Left cardiac atrium (tissue), 4 donors: ENCODE measurements at regions not wholly inside any gene's neighbourhood (a gene's known extent, or its start where the extent isn't known, plus 50 kb on each side); places are given as distances from the start of the nearest gene placed in this dataset.
A peak's percentile ranks its signal among the peaks of the same experiment; 100 is the strongest.
"Not testable (repeated sequence)": the region's sequence is repeated elsewhere in the genome, so short reads cannot be mapped to it uniquely, and the experiment has no call there.

ENCODE experiments used
- ATAC-seq, 2 donors: fragments of 200-7000 bp; cut with Tn5 transposase; one replicate each; pipeline ENCODE4 v1.9.1; 2020; ENCODE audit warnings: mild to moderate bottlenecking in 2 of 2, moderate library complexity in 2 of 2
- DNase-seq: peaks from one replicate; pipeline ENCODE4 v3.0.0-alpha.2; 2020
- intact Hi-C, 2 donors: fragments of 100-400 bp; cut with DNase I; formaldehyde crosslinking; loops; one replicate each; pipeline versions ENCODE4 v1.14.1 to v1.15.1; 2022 to 2023
- donor health status: DM: no; HTN: yes; CAD: no.
- donor health status: DM: no; HTN: yes; CAD: no; lungs with severe emphysema.
- donor health status: DM: yes; HTN: yes; CAD: no.
- donor health status: Dilated cardiomyopathy.

DNA sequence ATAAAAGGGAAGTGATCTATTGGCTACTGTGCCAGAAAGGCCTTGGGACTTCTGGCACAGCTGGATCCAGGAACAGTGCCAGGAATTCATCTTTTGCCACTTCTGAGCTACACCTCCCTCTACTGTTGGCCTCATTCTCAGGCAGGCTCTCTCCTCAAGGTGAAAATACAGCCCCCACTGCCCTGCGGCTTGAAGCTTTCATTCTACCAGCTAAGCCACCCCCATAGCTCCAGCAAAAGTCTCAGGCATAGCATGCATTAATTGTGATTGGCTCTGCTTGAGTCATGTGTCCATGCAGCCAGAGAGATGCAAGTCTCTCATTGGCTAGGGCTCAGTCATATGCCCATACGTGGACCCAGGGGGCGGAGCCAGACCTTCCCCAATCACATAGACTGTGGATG lies 142.4 kb downstream of the TPRA1 start:
- ATAC-seq (no peak), DNase-seq (peak; percentile 11)
- intact Hi-C loops = no loop called here

DNA sequence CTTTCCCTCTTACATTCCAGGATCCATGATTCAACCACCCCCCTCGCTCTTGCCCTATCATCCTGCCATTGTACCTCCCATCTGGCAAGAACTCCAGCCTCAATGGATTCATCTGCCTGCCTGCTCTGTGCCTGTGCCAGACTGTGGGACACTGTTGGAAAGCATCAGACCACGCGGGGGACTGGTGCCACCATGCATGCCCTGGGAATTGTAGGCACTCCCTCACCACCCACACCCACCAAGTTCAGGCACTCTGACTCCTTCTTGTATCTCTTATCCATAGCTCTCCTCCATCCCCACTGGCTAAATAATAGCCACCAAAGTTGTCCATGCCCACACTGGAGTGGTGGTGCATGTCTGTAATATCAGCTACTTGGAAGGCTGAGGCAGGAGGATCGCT lies 143.8 kb downstream of the TPRA1 start:
- intact Hi-C loops = no loop called here
- DNase-seq (no peak), ATAC-seq (no peak)

DNA sequence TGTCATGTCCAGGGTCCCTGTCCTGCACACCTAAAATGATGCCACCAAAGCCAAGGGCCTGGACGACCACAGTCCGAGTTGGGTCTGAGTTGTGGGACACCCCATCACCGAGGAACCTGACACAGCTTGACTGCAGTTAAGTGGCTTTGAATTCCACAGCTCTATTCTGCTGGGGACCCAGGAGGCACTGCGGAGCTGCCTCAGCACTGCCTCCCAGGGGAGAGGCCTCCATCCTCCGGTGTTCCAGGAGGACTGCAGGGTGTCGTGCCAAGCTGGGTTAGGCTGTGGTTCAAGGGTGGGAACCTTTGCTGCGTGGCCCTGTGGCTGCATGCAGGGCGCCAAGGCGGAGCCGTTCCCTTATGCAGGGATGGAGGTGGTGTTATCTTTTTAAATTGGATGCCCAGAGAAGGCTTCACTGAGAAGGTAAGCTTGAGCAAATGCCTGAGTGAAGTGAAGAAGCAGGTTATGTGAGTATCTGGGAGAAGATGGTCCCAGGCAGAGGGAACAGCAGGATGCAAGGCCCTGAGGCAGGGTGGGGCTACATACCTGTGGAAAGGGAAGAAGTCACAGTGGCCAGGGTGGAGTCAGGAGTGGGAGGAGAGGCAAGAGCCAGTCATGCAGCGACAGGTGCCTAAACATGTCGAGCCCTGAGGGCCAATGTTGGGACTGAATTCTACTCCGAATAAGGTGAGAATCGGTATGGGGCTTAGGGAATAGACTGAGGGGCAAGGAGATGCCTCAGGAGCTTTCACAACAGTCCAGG lies 144.8 kb downstream of the TPRA1 start:
- intact Hi-C loops = no loop called here
- no peak for ATAC-seq
- peak; percentile 7 for DNase-seq

DNA sequence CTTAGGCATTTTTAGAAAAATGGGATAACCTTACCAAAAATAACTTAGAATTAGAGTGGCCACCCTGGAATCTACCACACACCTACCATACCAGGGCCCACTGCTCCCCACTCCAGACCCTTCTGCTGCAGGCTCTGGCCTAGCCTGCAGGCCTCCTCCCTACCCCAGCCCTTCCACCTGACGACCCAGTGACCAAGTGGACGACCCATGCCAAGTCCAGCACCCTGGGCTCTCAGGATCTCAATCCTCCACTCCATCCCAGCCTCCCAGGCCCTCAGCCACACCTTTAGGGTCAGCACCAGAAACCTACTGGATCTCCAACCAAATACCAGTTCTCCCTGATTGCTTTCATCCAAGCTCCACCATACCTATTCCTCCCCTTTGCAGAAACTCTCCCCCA lies 145.8 kb downstream of the TPRA1 start:
- intact Hi-C loops = no loop called here
- DNase-seq = no peak
- ATAC-seq = no peak

DNA sequence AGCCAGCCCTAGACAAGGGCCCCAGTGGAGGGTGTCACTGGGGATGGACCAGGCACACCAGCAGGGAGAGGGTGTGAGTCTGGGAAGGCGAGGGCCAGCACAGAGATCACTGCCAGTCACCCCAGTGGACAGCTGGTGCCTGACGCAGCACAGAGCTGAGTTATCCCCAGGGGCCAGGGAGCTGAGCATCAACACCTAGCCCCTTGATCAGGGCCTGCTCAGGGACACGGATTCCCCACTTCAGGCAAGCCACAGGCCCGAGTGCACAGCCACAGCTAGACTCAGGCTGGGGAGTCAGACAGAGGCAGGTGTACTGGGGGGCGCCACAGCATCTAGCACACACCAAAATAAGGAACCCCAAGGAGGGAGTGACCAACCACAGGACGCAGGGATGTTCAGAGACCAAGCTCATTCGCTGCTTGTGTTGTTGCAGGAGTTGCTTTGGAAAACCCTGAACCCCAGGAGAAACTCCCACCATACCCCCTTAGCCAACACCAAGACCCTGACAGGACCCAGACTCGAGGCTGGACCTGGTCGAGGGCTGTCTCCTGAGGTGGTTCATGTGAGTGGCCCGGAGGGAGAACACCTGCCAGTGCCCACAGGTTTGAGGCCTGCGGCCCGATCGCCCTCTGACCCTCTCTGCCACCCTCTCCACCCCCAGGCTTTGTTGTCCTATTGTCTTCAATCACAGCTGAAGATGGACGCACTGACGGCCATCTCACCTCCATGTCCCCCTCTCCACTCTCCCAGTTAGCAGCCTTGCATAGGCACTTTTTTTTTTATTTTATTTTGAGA lies 146.8 kb downstream of the TPRA1 start:
- DNase-seq (peak; percentile 11), ATAC-seq (no peak)
- intact Hi-C loops = no loop called here

DNA sequence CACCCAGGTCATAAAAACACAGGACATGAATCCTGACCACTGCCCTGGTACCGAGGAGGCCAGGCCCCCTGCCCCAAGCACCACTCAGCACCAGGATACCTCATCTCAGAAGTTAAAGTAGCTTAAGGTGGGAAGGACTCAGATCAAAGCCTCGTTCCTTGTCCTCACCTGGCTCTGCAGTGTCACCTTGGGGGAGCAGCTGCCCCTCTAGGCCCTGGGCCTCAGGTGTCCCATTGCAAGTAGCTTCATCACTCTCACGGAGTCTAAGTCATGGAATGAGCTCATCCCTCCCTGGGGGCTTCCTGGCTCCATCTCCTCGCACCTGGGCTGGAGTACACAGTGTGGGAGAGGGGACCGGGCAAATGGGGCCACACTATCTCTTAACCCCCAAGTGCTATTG lies 148.0 kb downstream of the TPRA1 start:
- ATAC-seq (no peak), DNase-seq (peak; percentile 1)
- intact Hi-C loops = no loop called here

DNA sequence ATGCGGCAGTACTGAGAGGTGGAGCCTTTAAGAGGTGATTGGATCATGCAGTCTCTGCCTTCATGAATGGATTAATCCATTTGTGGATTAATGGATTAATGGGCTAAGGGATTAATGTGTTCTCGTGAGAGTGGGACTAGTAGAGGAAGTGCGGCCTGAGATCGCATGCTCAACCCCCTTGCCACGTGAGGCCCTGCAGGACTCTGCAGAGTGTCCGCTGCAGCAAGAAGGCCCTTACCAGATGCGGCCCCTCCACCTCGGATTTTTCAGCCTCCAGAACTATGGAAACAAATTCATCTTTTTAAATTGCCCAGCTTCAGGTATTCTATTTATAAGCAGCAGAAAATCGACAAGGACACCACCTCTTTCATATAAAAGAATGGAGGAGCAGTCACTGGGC lies 148.8 kb downstream of the TPRA1 start:
- intact Hi-C loops = no loop called here
- ATAC-seq (no peak), DNase-seq (no peak)

DNA sequence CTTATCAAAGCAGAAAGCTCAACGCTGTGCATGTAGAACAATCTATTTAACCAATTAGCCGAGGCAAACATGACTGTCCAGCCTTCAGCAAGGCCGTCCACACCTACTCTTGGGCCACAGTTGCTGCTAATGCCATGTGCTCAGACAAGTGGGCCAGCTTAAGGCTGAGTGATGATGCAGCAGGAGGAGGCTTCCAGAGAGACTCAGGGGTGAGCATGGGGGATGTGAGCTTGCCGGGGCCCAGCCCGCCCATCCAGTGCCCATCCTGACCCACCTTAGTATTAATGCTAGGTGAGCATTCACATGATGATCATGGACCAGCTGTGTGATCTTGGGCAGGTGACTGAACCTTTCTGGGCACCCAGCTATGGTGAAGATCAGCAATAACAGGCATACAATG lies 150.1 kb downstream of the TPRA1 start:
- DNase-seq (no peak), ATAC-seq (no peak)
- intact Hi-C loops = no loop called here

DNA sequence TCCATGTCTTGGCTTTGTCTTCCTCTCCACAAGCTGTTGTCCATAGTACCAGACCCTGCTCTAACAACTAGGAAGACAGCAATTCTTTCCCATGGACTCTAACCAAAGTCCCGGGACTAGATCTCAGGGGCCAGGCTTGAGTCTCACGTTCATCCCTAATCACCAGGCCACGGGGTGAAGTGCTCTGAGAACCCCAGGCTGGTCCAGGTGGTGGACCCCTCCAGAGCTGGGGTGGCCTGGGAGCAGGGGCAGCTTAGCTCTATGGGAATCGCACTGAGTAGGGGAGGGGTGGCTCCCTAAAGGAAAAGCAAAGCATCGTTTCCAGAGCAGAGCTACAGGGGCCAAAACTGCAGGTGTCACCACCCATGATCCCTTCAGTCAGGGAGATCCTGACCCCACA lies 150.9 kb downstream of the TPRA1 start:
- DNase-seq = no peak
- ATAC-seq = no peak
- intact Hi-C loops = no loop called here

DNA sequence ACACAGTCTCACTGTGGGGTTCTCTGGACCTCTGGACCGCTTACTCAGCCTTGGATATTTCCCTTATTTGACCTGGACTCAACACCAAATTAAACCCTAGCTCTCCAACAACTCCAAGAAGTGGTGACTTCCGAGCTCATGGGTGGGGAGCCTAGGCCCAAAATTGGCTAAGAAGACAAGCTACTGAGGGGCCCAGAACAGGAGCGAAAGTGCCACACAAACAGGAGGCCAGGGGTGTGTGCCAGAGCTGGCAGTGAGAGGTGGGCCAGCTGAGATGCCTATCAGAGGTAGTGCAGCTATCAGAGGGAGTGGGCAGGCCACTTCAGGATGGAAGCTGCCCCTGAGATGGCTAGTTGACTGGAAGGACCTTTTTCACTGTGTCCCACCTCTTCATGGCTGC lies 151.1 kb upstream of the PRR20G start:
- no peak for DNase-seq
- intact Hi-C loops = no loop called here
- no peak for ATAC-seq

DNA sequence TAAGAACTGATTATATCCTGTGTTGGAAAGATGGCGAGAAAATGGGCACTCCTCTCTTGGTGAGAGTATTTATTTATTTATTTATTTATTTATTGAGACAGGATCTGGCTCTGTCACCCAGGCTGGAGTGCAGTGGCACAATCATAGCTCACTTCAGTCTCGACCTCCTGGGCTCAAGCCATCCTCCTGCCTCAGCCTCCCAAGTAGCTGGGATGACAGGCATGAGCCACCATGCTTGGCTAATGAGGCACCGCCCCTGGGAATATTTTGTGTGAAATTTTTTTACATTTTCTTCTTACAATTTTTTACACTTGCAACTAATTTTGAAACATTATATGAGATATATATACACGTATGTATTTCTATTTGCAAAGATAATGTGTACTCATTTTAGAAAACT lies 150.5 kb upstream of the PRR20G start:
- ATAC-seq = no peak
- DNase-seq = no peak
- intact Hi-C loops = no loop called here

DNA sequence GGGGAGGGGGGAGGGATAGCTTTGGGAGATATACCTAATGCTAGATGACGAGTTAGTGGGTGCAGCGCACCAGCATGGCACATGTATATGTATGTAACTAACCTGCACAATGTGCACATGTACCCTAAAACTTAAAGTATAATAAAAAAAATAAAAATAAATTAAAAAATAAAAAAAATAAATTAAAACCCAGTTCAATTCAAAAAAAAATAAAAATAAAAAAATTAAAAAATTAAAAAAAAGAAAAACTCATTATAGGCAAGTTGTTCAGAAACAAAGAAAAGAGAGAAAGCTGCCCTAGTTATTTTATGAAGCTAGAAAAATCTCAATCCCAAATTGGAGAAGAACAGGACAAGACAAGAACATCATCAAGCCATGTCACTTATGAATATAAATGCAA lies 147.5 kb upstream of the PRR20G start:
- DNase-seq, ATAC-seq, intact Hi-C loops: not testable (repeated sequence)

DNA sequence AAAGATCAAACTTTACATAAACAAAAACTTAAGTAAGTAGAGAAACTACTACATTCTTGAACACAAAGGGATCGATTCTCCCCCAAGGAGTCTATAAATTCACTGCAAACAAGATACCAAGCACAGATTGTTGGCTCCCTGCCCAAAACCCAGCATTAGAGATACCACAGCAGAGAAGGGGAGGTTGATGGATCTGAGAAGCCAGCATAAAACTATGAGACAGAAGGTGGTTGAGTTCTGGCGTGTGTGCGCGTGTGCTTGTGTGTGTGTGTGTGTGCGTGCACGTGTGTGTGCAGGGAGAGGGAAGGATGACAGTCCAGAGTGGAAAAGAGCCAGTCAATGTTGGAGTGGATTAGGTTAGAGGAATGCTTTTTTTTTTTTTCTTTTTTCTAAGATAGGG lies 143.2 kb upstream of the PRR20G start:
- intact Hi-C loops = no loop called here
- peak; percentile 7 for DNase-seq

DNA sequence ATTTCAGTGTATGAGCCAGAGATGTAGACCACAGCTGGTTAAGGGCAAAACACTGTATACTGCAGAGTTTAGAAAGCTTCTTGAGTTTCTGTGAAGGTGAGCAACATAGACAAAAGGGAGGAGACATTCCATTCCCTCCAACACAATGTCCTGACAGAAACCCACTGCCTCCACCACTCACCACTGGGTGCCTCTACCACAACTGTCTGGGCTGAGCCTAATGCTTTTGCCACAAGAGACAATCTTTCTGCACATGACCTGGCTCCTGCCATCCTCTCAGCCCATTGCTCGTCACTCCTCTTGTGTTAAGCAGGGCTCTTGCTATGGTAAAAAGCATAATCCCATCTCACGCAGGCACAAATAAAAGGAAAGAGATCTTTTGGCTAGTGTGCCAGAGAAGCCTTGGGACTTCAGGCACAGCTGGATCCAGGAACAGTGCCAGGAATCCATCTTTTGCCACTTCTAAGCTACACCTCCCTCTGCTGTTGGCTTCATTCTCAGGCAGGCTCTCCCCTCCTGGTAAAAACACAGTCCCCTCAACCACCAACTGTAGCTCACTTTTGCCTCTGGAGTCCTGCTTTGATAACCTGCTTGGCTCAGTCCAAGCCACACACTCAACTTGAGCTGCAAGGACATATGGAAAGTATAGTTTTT lies 140.6 kb upstream of the PRR20G start:
- DNase-seq (peak; percentile 1), ATAC-seq (no peak)
- intact Hi-C loops = no loop called here

More for the DNA sequence above, 143.2 kb upstream of the PRR20G start:
- ATAC-seq = no peak

DNA sequence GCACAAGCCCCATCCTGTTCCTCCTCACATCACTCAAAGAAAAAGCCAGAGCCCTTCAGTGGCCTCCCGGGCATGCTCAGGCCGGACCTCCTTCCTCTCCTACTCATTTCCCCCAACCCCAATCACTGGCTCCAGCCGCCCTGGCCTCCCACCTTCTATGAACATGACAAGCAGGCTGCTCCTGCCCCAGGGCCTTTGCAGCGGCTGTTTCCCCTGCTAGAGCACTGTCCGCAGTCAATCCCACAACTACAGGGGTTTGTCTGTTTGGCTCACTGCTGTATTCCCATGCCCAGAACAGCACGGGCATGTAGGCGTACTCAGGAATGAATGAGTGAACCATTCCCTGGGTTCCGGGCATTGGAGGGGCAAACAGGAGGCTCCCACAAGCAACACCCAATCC lies 139.8 kb upstream of the PRR20G start:
- peak; percentile 7 for DNase-seq
- no peak for ATAC-seq
- intact Hi-C loops = no loop called here

DNA sequence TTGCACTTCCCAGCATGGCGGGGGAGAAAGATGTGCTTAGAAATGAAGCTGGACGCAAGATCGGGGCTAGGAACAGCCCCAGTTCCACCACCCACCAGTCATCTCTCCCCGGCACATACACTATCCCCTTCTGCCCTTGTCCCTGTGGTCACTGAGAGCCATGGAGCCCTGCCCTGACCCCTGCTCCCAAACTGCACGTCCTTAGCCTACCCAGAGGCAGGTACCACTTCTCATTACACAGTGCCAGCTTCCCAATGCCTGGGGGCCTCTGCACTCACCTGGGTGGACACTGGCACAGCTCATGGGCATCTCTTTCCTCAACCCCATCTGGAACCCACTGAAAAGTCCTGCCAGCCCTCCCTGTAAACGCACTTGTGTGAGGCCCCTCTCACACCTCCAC lies 139.3 kb upstream of the PRR20G start:
- ATAC-seq = no peak
- DNase-seq = peak; percentile 1
- intact Hi-C loops = no loop called here

DNA sequence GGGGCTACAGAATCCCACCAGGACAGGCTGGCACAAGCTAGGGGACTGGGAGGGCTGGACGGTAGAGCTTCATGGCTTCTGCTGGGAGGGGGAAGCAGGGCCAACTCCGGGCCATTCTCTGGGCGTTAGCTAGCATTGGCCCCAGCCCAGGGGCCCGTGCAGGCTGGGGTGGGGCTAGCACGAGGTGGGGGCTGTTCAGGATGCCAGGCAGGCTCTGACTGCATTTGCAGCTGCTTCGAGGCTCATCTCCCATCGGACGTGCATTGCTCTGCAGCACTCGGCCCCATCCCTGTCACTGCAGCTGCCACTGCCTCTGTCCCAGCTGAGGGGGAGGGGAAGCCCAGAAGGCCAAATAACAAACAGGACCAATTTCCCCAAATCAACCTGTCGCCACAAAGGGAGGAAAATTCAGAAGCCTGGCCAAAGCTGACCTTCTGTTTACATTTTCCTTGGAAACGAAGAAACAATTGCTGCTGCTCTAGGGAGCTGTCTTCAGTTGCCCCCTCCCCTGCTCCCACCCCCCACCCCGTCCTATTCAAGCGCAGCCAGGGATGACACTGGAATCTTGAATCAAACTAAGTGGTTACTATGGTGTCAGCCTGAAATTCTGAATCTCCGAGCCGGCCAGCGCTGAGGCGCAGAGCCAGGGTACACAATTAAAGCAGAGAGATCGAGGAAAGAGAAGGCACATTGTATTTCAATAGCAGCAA lies 138.8 kb upstream of the PRR20G start:
- DNase-seq = peak; percentile 10
- intact Hi-C loops = no loop called here
- ATAC-seq = no peak

DNA sequence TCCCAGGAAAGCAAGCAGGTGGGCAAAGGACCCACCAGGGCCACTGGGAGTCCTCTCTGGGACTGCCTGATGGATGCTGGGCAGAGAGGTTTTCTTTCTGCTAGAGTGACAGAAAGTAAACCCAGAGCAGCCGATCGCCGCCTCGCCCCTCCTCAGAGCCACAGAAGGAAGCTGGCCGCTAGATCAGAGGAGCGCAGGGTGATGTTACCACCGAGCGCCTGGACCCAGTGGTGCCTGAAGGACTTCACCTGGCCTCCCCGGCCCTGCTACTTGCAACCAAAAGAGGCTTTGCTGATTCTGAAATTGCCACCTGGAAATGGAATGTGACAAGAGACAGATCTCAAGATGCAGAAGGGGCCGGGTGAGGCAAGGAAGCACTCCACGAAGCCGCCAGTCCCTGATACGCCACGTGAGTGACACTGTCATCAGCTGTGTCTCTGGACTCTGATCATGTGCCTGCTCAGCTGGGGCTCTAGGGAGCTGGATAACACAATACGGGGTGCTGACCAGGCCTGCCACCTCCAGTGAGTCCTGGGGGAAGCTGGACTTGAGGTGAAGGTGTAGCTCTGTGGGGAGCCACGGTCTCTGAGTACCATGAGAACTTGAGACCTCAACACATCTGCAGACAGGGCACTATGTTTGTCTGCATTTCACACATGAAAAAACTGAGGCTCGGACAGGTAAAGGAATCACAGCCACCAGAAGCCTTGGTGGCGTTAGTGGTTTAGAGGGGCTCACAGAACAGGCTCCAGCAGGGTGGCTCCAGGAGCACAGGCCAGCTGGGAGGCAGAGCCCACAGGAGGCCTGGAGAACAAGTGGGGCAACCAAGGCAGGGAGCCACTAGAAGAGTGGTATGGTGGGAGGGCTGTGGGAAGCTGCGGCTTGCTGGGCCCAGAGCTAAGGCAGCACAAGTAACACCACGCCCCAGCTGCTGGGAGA lies 137.9 kb upstream of the PRR20G start:
- ATAC-seq (no peak), DNase-seq (peak; percentile 4)
- intact Hi-C loops = no loop called here
